Testis (tissue), 2 donors: ENCODE measurements at regions not wholly inside any gene's neighbourhood (a gene's known extent, or its start where the extent isn't known, plus 50 kb on each side); places are given as distances from the start of the nearest gene placed in this dataset.

ENCODE experiments used
- POLR2A ChIP-seq: fragments of 450-650 bp; IDR thresholded peaks from one replicate; pipeline ENCODE4 v1.6.1; 2017; ENCODE audit warnings: antibody characterized with exemption, mild to moderate bottlenecking, moderate library complexity
- TF ChIP-seq, protein P1 (sequence below), 3 experiments: fragments of 450-650 bp in 2 of 3; fragments of 200-600 bp in 1 of 3; sonication (generic) in 1 of 3; IDR thresholded peaks; one replicate each; pipeline ENCODE4 v1.5.1; 2016 to 2019; ENCODE audit warnings: antibody characterized with exemption in 3 of 3, mild to moderate bottlenecking in 2 of 3, moderate library complexity in 1 of 3

DNA sequence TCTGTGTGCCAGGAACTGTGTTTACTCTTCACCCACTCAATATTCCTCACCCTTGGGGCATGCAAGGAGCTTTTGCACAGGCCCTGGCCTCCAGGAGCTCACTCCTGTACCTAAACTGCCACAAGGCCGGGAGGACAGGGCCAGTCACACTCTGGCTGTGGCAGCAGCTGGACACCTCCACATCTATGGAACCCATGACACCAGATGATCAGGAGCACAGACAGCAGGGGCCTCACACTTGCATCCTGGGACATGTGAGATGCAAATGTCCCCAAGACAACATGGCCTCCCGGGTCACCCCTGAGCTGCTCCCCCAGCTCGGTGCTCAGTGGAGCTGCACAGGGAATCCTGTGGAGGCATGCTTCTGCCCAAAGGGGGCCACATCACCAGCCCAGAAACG, 61.8 kb upstream of the SLC66A3 start:
- TF ChIP-seq, protein P1, sequence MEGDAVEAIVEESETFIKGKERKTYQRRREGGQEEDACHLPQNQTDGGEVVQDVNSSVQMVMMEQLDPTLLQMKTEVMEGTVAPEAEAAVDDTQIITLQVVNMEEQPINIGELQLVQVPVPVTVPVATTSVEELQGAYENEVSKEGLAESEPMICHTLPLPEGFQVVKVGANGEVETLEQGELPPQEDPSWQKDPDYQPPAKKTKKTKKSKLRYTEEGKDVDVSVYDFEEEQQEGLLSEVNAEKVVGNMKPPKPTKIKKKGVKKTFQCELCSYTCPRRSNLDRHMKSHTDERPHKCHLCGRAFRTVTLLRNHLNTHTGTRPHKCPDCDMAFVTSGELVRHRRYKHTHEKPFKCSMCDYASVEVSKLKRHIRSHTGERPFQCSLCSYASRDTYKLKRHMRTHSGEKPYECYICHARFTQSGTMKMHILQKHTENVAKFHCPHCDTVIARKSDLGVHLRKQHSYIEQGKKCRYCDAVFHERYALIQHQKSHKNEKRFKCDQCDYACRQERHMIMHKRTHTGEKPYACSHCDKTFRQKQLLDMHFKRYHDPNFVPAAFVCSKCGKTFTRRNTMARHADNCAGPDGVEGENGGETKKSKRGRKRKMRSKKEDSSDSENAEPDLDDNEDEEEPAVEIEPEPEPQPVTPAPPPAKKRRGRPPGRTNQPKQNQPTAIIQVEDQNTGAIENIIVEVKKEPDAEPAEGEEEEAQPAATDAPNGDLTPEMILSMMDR (IDR thresholded peaks at IDR 0.05): no peak
- TF ChIP-seq POLR2A: no peak
